ENCODE measurements at regions not wholly inside any gene's neighbourhood (a gene's known extent, or its start where the extent isn't known, plus 50 kb on each side); places are given as distances from the start of the nearest gene placed in this dataset.

- no peak overlapping the region for H3K4me2 ChIP-seq
- H3K27ac ChIP-seq: no peak overlapping the region
- no peaks in the 10 kb centered on the region for H4K20me1 ChIP-seq (ENCODE audit: insufficient read depth)
- no peaks in the 10 kb centered on the region for H3K27me3 ChIP-seq (ENCODE audit: insufficient read depth, low read depth)
- H3K4me3 ChIP-seq (IDR thresholded peaks at IDR 0.05; ENCODE audit: insufficient read depth, low read depth, low read length): no peak overlapping the region
- TF ChIP-seq CTCF (conservative IDR thresholded peaks at IDR 0.05; ENCODE audit: low read depth, low read length): no peak
- H3K4me1 ChIP-seq (ENCODE audit: low read depth, poor library complexity, severe bottlenecking): no peaks in the 10 kb centered on the region
- H3K9ac ChIP-seq: no peak overlapping the region
- H3K79me2 ChIP-seq (ENCODE audit: insufficient read depth, low read depth): no peaks in the 10 kb centered on the region
- no peaks in the 10 kb centered on the region for H3K36me3 ChIP-seq (ENCODE audit: insufficient read depth)
- no peak overlapping the region for H2AFZ ChIP-seq (ENCODE audit: low read depth)
Measured at GRCh38 chr22:34354071-34354817, 434.0 kb upstream of the LARGE1 start.

DNA sequence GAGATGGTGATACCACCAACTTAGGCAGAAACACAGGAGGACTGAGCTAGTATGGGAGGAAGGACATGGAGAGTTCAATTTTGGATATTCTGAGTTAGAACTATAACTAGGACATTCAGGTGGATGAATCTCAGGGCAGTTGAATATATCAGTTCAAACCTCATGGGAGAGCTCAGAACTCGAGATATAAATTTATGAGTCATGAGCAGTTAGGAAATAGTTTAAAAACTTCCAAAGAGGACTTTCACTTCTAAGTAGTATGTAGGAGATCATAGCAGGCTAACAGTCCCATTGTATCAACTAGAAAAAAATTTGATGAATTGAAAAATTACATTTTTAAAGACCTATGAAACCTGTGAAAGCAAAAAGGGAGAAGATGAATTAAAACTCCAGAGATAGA, 436.2 kb upstream of the LARGE1 start:
- no peaks in the 10 kb centered on the region for H3K27me3 ChIP-seq (ENCODE audit: insufficient read depth, low read depth)
- H3K27ac ChIP-seq: no peak overlapping the region
- H3K4me2 ChIP-seq: no peak overlapping the region
- H3K4me3 ChIP-seq (IDR thresholded peaks at IDR 0.05; ENCODE audit: insufficient read depth, low read depth, low read length): no peak overlapping the region
- TF ChIP-seq CTCF (conservative IDR thresholded peaks at IDR 0.05; ENCODE audit: low read depth, low read length): no peak
- no peaks in the 10 kb centered on the region for H3K36me3 ChIP-seq (ENCODE audit: insufficient read depth)
- no peak overlapping the region for H2AFZ ChIP-seq (ENCODE audit: low read depth)
- H3K9ac ChIP-seq: no peak overlapping the region
- H4K20me1 ChIP-seq (ENCODE audit: insufficient read depth): no peaks in the 10 kb centered on the region
- no peaks in the 10 kb centered on the region for H3K4me1 ChIP-seq (ENCODE audit: low read depth, poor library complexity, severe bottlenecking)
- no peaks in the 10 kb centered on the region for H3K79me2 ChIP-seq (ENCODE audit: insufficient read depth, low read depth)

GRCh38 chr22:34370711-34371110, 450.4 kb upstream of the LARGE1 start:
- no peak overlapping the region for H3K4me2 ChIP-seq
- H3K4me3 ChIP-seq (IDR thresholded peaks at IDR 0.05; ENCODE audit: insufficient read depth, low read depth, low read length): no peak overlapping the region
- H3K4me1 ChIP-seq (ENCODE audit: low read depth, poor library complexity, severe bottlenecking): no peaks in the 10 kb centered on the region
- H4K20me1 ChIP-seq (ENCODE audit: insufficient read depth): no peaks in the 10 kb centered on the region
- no peak overlapping the region for H2AFZ ChIP-seq (ENCODE audit: low read depth)
- no peak overlapping the region for H3K27ac ChIP-seq
- no peak overlapping the region for H3K9ac ChIP-seq
- no peaks in the 10 kb centered on the region for H3K79me2 ChIP-seq (ENCODE audit: insufficient read depth, low read depth)
- TF ChIP-seq CTCF (conservative IDR thresholded peaks at IDR 0.05; ENCODE audit: low read depth, low read length): no peak
- H3K36me3 ChIP-seq (ENCODE audit: insufficient read depth): no peaks in the 10 kb centered on the region
- H3K27me3 ChIP-seq (ENCODE audit: insufficient read depth, low read depth): no peaks in the 10 kb centered on the region

DNA sequence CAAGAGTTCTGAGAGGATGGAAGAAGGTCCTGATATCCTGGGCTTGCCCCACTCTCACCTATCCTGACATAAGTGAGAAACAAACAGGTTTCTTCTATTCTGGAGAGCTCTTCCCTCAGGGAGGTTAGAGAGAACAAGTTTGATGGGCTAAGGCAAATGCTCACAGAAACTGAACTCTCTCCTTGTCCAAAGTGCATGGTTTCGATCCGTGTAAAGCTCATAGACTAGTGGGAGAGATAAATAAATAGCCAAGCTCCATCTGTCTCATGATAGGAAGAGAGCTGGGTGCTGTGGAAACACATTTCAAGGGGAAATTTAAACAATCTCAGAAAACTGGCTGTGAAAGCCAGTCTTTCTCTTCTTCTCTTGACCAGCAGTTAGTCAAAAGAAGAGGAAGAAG, 459.5 kb upstream of the LARGE1 start:
- no peaks in the 10 kb centered on the region for H3K36me3 ChIP-seq (ENCODE audit: insufficient read depth)
- H3K4me2 ChIP-seq: no peak overlapping the region
- no peak overlapping the region for H3K9ac ChIP-seq
- TF ChIP-seq CTCF (conservative IDR thresholded peaks at IDR 0.05; ENCODE audit: low read depth, low read length): no peak
- H3K4me3 ChIP-seq (IDR thresholded peaks at IDR 0.05; ENCODE audit: insufficient read depth, low read depth, low read length): no peak overlapping the region
- no peaks in the 10 kb centered on the region for H3K27me3 ChIP-seq (ENCODE audit: insufficient read depth, low read depth)
- no peaks in the 10 kb centered on the region for H3K4me1 ChIP-seq (ENCODE audit: low read depth, poor library complexity, severe bottlenecking)
- H3K79me2 ChIP-seq (ENCODE audit: insufficient read depth, low read depth): no peaks in the 10 kb centered on the region
- H2AFZ ChIP-seq (ENCODE audit: low read depth): no peak overlapping the region
- no peaks in the 10 kb centered on the region for H4K20me1 ChIP-seq (ENCODE audit: insufficient read depth)
- H3K27ac ChIP-seq: no peak overlapping the region

All from KMS-11 (cell line).